Panc1 (cell line): ENCODE measurements at regions not wholly inside any gene's neighbourhood (a gene's known extent, or its start where the extent isn't known, plus 50 kb on each side); places are given as distances from the start of the nearest gene placed in this dataset.

ENCODE experiments used
- SIN3A ChIP-seq: IDR thresholded peaks from 2 replicates; pipeline ENCODE4 v1.6.1; 2012; ENCODE audit warnings: low read depth, mild to moderate bottlenecking, low read length, moderate library complexity, borderline replicate concordance; ENCODE audit not compliant: insufficient read depth
- TCF7L2 ChIP-seq: IDR thresholded peaks from 2 replicates; pipeline ENCODE4 v1.6.1; 2011; ENCODE audit warnings: mild to moderate bottlenecking, low read depth, low read length, inconsistent platforms
- TF ChIP-seq, protein P1 (sequence below): fragments of 450-650 bp; IDR thresholded peaks from 2 replicates; pipeline ENCODE4 v1.5.1; 2017; ENCODE audit warnings: mild to moderate bottlenecking

- TF ChIP-seq, protein P1, sequence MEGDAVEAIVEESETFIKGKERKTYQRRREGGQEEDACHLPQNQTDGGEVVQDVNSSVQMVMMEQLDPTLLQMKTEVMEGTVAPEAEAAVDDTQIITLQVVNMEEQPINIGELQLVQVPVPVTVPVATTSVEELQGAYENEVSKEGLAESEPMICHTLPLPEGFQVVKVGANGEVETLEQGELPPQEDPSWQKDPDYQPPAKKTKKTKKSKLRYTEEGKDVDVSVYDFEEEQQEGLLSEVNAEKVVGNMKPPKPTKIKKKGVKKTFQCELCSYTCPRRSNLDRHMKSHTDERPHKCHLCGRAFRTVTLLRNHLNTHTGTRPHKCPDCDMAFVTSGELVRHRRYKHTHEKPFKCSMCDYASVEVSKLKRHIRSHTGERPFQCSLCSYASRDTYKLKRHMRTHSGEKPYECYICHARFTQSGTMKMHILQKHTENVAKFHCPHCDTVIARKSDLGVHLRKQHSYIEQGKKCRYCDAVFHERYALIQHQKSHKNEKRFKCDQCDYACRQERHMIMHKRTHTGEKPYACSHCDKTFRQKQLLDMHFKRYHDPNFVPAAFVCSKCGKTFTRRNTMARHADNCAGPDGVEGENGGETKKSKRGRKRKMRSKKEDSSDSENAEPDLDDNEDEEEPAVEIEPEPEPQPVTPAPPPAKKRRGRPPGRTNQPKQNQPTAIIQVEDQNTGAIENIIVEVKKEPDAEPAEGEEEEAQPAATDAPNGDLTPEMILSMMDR: no peak
- TF ChIP-seq SIN3A: no peak
- TF ChIP-seq TCF7L2: no peak
Measured at GRCh38 chr18:22469926-22470247, 52.2 kb upstream of the CTAGE1 start.
